Heart left ventricle (tissue), 16 donors: ENCODE measurements at regions not wholly inside any gene's neighbourhood (a gene's known extent, or its start where the extent isn't known, plus 50 kb on each side); places are given as distances from the start of the nearest gene placed in this dataset.

Source experiments
- ATAC-seq, 4 donors: fragments of 200-7000 bp; cut with Tn5 transposase; one replicate each; pipeline ENCODE4 v1.9.1; 2020 to 2022; ENCODE audit warnings: moderate library complexity in 4 of 4, mild to moderate bottlenecking in 3 of 4, moderate number of reproducible peaks in 1 of 4
- DNase-seq, 5 donors: peaks; one replicate each; pipeline ENCODE4 v3.0.0-alpha.2; 2020
- H3K27ac ChIP-seq, 12 donors: fragments of 200-600 bp; sonication (generic) in 4 of 12; one replicate each; pipeline versions ENCODE4 v1.5.0 to v1.8.0; 2016 to 2022; ENCODE audit warnings: mild to moderate bottlenecking in 2 of 12
- H3K27me3 ChIP-seq, 9 donors: fragments of 200-600 bp; sonication (generic) in 2 of 9; one replicate each; pipeline versions ENCODE4 v1.5.1 to v1.8.0; 2016 to 2022; ENCODE audit warnings: mild to moderate bottlenecking in 3 of 9
- H3K36me3 ChIP-seq, 9 donors: fragments of 200-600 bp; sonication (generic) in 2 of 9; one replicate each; pipeline versions ENCODE4 v1.5.0 to v1.8.0; 2018 to 2022; ENCODE audit warnings: mild to moderate bottlenecking in 2 of 9
- H3K4me1 ChIP-seq, 12 donors: fragments of 200-600 bp; sonication (generic) in 4 of 12; one replicate each; pipeline versions ENCODE4 v1.5.0 to v1.8.0; 2016 to 2022; ENCODE audit warnings: mild to moderate bottlenecking in 3 of 12
- H3K4me3 ChIP-seq, 12 donors: fragments of 200-600 bp; sonication (generic) in 4 of 12; one replicate each; pipeline versions ENCODE4 v1.5.0 to v1.8.0; 2017 to 2022; ENCODE audit warnings: mild to moderate bottlenecking in 9 of 12, moderate library complexity in 4 of 12
- H3K9me3 ChIP-seq, 12 donors: fragments of 200-600 bp; sonication (generic) in 4 of 12; one replicate each; pipeline versions ENCODE4 v1.5.0 to v1.8.0; 2016 to 2022; ENCODE audit warnings: mild to moderate bottlenecking in 1 of 12
- CTCF ChIP-seq, 12 donors: fragments of 200-600 bp; sonication (generic) in 4 of 12; IDR thresholded peaks; one replicate each; pipeline versions ENCODE4 v1.5.0 to v1.8.0; 2018 to 2022; ENCODE audit warnings: antibody characterized with exemption in 12 of 12, mild to moderate bottlenecking in 5 of 12
- POLR2A ChIP-seq, 2 donors: fragments of 450-650 bp; IDR thresholded peaks; one replicate each; pipeline ENCODE4 v1.6.1; 2017; ENCODE audit warnings: antibody characterized with exemption in 2 of 2, mild to moderate bottlenecking in 2 of 2, moderate library complexity in 2 of 2
- WGBS, 4 donors: extraction: QIAGEN DNeasy Blood & Tissue Kit in 2 of 4; methylation state at CpG; one replicate each; pipeline versions ENCODE4 v1.1.5 to v1.1.7; 2013 to 2018; 5-methylcytosine and 5-hydroxymethylcytosine counted together
- intact Hi-C, 10 donors: fragments of 100-400 bp; cut with DNase I; formaldehyde crosslinking; loops; one replicate each; pipeline versions ENCODE4 v1.11.1 to v1.14.2; 2022
- donor health status: ischemic (EF 13 %, LVEDD 7.1; RV severe dilation, severe dysfunction).
- donor health status: healthy with polysubstance abuse.
- donor health status: DM: no; HTN: yes; CAD: no.
- donor health status: DM: no; HTN: no; CAD: no.
- donor health status: ischemic (EF 25% LVEDD 6.9; RV normal size, moderate dysfunction).
- donor health status: ischemic (EF 25% LVEDD 5.7; RV mildly dilated, moderate dysfunction).
- donor health status: healthy.
- donor health status: DM: yes; HTN: yes; CAD: no.
- donor health status: ischemic (EF 35%, LVEDD 5.7; RV mildly dilated, moderate dysfunction).
- donor health status: nonischemic (EF 11% LVEDD 7.7; RV severe dilation, severe dysfunction).
- donor health status: DM: yes; HTN: yes; CAD: no.
- donor health status: PGD.
- donor health status: ischemic (EF 29% LVEDD 5.4; RV normal size, mild dysfunction).
- donor health status: nonischemic (EF 23%, LVEDD 6.1; RV moderate dilation, normal function).

- TF ChIP-seq POLR2A (IDR thresholded peaks at IDR 0.05): no peak
- TF ChIP-seq CTCF (IDR thresholded peaks at IDR 0.05): no peak
- H3K27ac ChIP-seq: no peak overlapping the region
- no peak overlapping the region for H3K4me3 ChIP-seq
- 78 to 89% (median 86%) methylated on average over 11 of the region's 11 CpGs for WGBS, 4 donors
- intact Hi-C loops: loop anchor here in 5 of 10 donors (5.0 to 10.0 kb wide), 5 partner anchors 135 to 1605 kb away; no protein-coding TSS in a partner anchor
- ATAC-seq (no peak), DNase-seq (no peak)
- no peaks in the 10 kb centered on the region for H3K9me3 ChIP-seq
- H3K36me3 ChIP-seq: no peaks in the 10 kb centered on the region
- peaks cover 0 to 7% (median 0%) of the 10 kb centered on the region in 12 donors for H3K4me1 ChIP-seq
- peaks cover 0 to 17% (median 0%) of the 10 kb centered on the region in 9 donors for H3K27me3 ChIP-seq
Measured at GRCh38 chr18:76259711-76260110, 235.3 kb downstream of the ZNF516 start.

- no peaks in the 10 kb centered on the region for H3K9me3 ChIP-seq
- DNase-seq (no peak), ATAC-seq (peak in 1 of 4 donors; percentile 35)
- TF ChIP-seq CTCF (IDR thresholded peaks at IDR 0.05): no peak
- TF ChIP-seq POLR2A (IDR thresholded peaks at IDR 0.05): no peak
- peaks cover 0 to 7% (median 0%) of the 10 kb centered on the region in 12 donors for H3K4me1 ChIP-seq
- H3K4me3 ChIP-seq: peak overlapping the region in 1 of 12 donors; percentile 28
- peaks cover 0 to 23% (median 0%) of the 10 kb centered on the region in 9 donors for H3K27me3 ChIP-seq
- no peaks in the 10 kb centered on the region for H3K36me3 ChIP-seq
- no peak overlapping the region for H3K27ac ChIP-seq
- intact Hi-C loops: loop anchor here in 5 of 10 donors (5.0 to 10.0 kb wide), 5 partner anchors 134 to 1604 kb away; no protein-coding TSS in a partner anchor
- WGBS, 4 donors: 35 to 44% (median 41%) methylated on average over 10 of the region's 10 CpGs
Measured at GRCh38 chr18:76259096-76259495, 235.9 kb downstream of the ZNF516 start.

- H3K27ac ChIP-seq: no peak overlapping the region
- peaks cover 0 to 24% (median 0%) of the 10 kb centered on the region in 9 donors for H3K27me3 ChIP-seq
- peaks cover 0 to 7% (median 0%) of the 10 kb centered on the region in 12 donors for H3K4me1 ChIP-seq
- no peaks in the 10 kb centered on the region for H3K9me3 ChIP-seq
- peak in 1 of 4 donors; percentile 43 for ATAC-seq
- H3K36me3 ChIP-seq: no peaks in the 10 kb centered on the region
- no peak for TF ChIP-seq CTCF (IDR thresholded peaks at IDR 0.05)
- TF ChIP-seq POLR2A (IDR thresholded peaks at IDR 0.05): no peak
- intact Hi-C loops: loop anchor here in 5 of 10 donors (5.0 to 10.0 kb wide), 5 partner anchors 133 to 1603 kb away; no protein-coding TSS in a partner anchor
- WGBS, 4 donors: 44 to 52% (median 50%) methylated on average over 2 of the region's 2 CpGs
- H3K4me3 ChIP-seq: peak overlapping the region in 1 of 12 donors; percentile 28
- no peak for DNase-seq
Measured at GRCh38 chr18:76258209-76258608, 236.8 kb downstream of the ZNF516 start.

GRCh38 chr18:76255070-76255683 is 239.9 kb downstream of the ZNF516 start:
- no peak overlapping the region for H3K27ac ChIP-seq
- ATAC-seq (no peak), DNase-seq (no peak)
- no peaks in the 10 kb centered on the region for H3K9me3 ChIP-seq
- H3K4me3 ChIP-seq: no peak overlapping the region
- TF ChIP-seq POLR2A (IDR thresholded peaks at IDR 0.05) (no peak), CTCF (IDR thresholded peaks at IDR 0.05) (no peak)
- H3K4me1 ChIP-seq: peaks cover 0 to 7% (median 0%) of the 10 kb centered on the region in 12 donors
- peaks cover 0 to 16% (median 0%) of the 10 kb centered on the region in 9 donors for H3K27me3 ChIP-seq
- intact Hi-C loops: loop anchor here in 5 of 10 donors (5.0 to 10.0 kb wide), 5 partner anchors 130 to 1600 kb away; no protein-coding TSS in a partner anchor
- H3K36me3 ChIP-seq: no peaks in the 10 kb centered on the region
- WGBS, 4 donors: 81 to 90% (median 85%) methylated on average over 23 of the region's 23 CpGs
